Colonic mucosa (tissue), 4 donors: ENCODE measurements at regions not wholly inside any gene's neighbourhood (a gene's known extent, or its start where the extent isn't known, plus 50 kb on each side); places are given as distances from the start of the nearest gene placed in this dataset.

Experiments used
- DNase-seq: peaks from one replicate; pipeline ENCODE4 v3.0.0-alpha.2; 2020
- H3K27ac ChIP-seq: fragments of 200-600 bp; one replicate; pipeline ENCODE4 v1.8.0; 2021
- H3K27me3 ChIP-seq: fragments of 200-600 bp; one replicate; pipeline ENCODE4 v1.8.0; 2021
- H3K36me3 ChIP-seq: fragments of 200-600 bp; one replicate; pipeline ENCODE4 v1.8.0; 2021
- H3K4me1 ChIP-seq: fragments of 200-600 bp; one replicate; pipeline ENCODE4 v1.8.0; 2021; ENCODE audit warnings: mild to moderate bottlenecking
- H3K4me3 ChIP-seq: fragments of 200-600 bp; one replicate; pipeline ENCODE4 v1.8.0; 2021
- H3K9ac ChIP-seq, 2 donors: one replicate each; pipeline ENCODE4 v1.7.0; 2013; ENCODE audit warnings: control low read depth in 2 of 2, low read depth in 2 of 2, low read length in 2 of 2
- H3K9me3 ChIP-seq: fragments of 200-600 bp; one replicate; pipeline ENCODE4 v1.8.0; 2021
- CTCF ChIP-seq: fragments of 200-600 bp; IDR thresholded peaks from one replicate; pipeline ENCODE4 v1.8.0; 2022; ENCODE audit warnings: antibody characterized with exemption, mild to moderate bottlenecking
- intact Hi-C: fragments of 100-400 bp; cut with DNase I; formaldehyde crosslinking; loops from one replicate; pipeline ENCODE4 v1.14.1; 2022
- donor health status: healthy.
- donor health status: DM: no; HTN: no; CAD: no.
- donor health status: DM: no; HTN: no; CAD: no.

DNA sequence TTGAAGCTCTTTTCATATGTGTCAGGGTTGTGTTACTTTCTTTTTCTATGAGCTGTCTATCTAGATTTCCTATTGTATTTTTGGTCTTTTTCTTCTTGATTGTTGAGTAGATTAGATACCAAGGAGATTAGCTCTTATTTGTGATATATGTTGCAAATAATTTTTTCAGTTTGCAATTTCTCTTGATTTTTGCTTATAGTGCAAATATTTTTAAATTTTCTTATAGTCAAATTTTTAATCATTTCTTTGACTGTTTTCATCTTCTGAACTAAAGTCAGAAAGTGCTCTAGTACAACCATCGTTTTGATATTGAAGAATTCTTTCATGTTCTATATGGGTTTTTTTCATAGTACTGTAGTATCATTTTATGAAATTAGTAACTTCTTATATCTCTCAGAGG is 193.7 kb downstream of the OSTF1 start:
- Histone ChIP-seq H3K4me1 (no peaks in the 10 kb centered on the region), H3K27ac (no peak overlapping the region), H3K9ac (no peak overlapping the region), H3K36me3 (no peaks in the 10 kb centered on the region), H3K4me3 (no peak overlapping the region), H3K27me3 (no peaks in the 10 kb centered on the region), H3K9me3 (no peaks in the 10 kb centered on the region)
- DNase-seq = no peak
- intact Hi-C loops = no loop called here
- no peak for TF ChIP-seq CTCF

DNA sequence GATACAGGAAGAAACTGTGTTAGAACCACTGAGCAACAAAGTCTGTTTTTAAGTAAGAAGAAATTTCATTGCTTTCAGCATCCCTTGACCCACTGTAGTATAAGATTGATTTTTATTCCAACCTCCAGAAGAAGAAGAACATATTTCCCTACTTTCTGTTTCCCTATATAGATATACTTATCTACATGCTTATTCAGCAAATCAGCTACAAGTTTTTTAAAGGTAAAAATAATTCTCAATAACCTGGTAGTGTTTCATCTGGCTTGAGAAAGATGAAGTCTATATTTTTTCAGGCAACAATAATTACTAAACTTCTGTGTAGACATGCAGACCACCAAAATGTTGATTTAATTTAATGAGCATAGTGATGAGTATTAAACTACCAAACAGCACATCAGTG is 201.0 kb downstream of the OSTF1 start:
- no peaks in the 10 kb centered on the region for H3K36me3 ChIP-seq
- DNase-seq = no peak
- no peaks in the 10 kb centered on the region for H3K4me1 ChIP-seq
- intact Hi-C loops = no loop called here
- no peak overlapping the region for H3K27ac ChIP-seq
- H3K9ac ChIP-seq = no peak overlapping the region
- TF ChIP-seq CTCF = no peak
- H3K4me3 ChIP-seq = no peak overlapping the region
- H3K27me3 ChIP-seq = no peaks in the 10 kb centered on the region
- no peaks in the 10 kb centered on the region for H3K9me3 ChIP-seq

- intact Hi-C loops = no loop called here
- H3K27me3 ChIP-seq = no peaks in the 10 kb centered on the region
- TF ChIP-seq CTCF = no peak
- H3K27ac ChIP-seq = no peak overlapping the region
- no peak for DNase-seq
- H3K9ac ChIP-seq = no peak overlapping the region
- no peaks in the 10 kb centered on the region for H3K4me1 ChIP-seq
- no peaks in the 10 kb centered on the region for H3K36me3 ChIP-seq
- H3K9me3 ChIP-seq = no peaks in the 10 kb centered on the region
- no peak overlapping the region for H3K4me3 ChIP-seq
Measured at GRCh38 chr9:75299324-75299723, 211.0 kb downstream of the OSTF1 start.

DNA sequence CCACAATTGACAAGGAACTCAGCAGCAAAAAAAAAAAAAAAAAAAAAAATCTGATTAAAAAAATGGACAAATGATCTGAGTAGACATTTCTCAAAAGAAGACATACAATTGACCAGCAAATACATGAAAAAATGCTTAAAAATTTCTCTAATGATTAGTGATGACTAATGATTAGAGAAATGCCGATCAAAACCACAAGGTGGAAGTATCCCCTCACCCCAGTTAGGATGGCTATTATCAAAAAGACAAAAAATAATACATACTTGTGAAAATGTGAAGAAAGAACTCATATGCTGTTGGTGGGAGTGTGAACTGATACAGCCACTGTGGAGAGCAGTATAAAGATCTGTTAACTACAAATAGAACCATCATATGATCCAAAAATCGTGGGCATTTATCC is 245.3 kb downstream of the OSTF1 start:
- Histone ChIP-seq H3K36me3 (no peaks in the 10 kb centered on the region), H3K4me3 (no peak overlapping the region), H3K4me1 (no peaks in the 10 kb centered on the region), H3K9me3 (no peaks in the 10 kb centered on the region), H3K9ac (no peak overlapping the region), H3K27me3 (no peaks in the 10 kb centered on the region), H3K27ac (no peak overlapping the region)
- TF ChIP-seq CTCF = no peak
- intact Hi-C loops = loop anchor here (10.0 kb wide), 1 partner anchor 531 kb away; no protein-coding TSS in a partner anchor
- no peak for DNase-seq

GRCh38 chr9:75358846-75359245 is 270.5 kb downstream of the OSTF1 start:
- Histone ChIP-seq H3K4me1 (no peaks in the 10 kb centered on the region), H3K36me3 (no peaks in the 10 kb centered on the region), H3K27me3 (no peaks in the 10 kb centered on the region), H3K27ac (no peak overlapping the region), H3K9me3 (no peaks in the 10 kb centered on the region), H3K4me3 (no peak overlapping the region), H3K9ac (no peak overlapping the region)
- intact Hi-C loops = no loop called here
- no peak for DNase-seq
- TF ChIP-seq CTCF = no peak

DNA sequence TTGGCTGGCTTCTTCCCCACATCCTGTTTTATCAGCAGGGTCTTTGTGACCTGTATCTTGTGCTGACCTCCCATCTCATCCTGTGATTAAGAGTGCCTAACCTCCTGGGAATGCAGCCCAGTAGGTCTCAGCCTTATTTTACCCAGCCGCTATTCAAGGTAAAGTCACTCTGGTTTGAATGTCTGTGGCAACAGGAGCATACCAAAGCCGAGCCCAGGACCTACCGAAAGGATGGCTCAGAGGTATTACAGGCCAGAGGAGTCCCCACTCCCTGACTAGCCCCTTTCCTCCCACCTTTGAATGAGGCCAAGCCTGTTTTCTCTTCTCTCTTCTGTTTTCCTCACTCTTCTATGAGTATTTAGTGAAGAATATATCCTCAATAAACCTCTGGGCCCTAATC is 271.3 kb downstream of the OSTF1 start:
- Histone ChIP-seq H3K36me3 (no peaks in the 10 kb centered on the region), H3K27me3 (no peaks in the 10 kb centered on the region), H3K4me3 (no peak overlapping the region), H3K9me3 (no peaks in the 10 kb centered on the region), H3K27ac (no peak overlapping the region), H3K4me1 (no peaks in the 10 kb centered on the region), H3K9ac (no peak overlapping the region)
- DNase-seq = no peak
- no peak for TF ChIP-seq CTCF
- intact Hi-C loops = no loop called here
